HG02588 (cell line): ENCODE measurements at regions not wholly inside any gene's neighbourhood (a gene's known extent, or its start where the extent isn't known, plus 50 kb on each side); places are given as distances from the start of the nearest gene placed in this dataset.

Experiments
- ATAC-seq: cut with Tn5 transposase; IDR thresholded peaks from one replicate; pipeline ENCODE4 v1.9.1; 2021; ENCODE audit warnings: mild to moderate bottlenecking, moderate library complexity; ENCODE audit not compliant: unreplicated experiment

DNA sequence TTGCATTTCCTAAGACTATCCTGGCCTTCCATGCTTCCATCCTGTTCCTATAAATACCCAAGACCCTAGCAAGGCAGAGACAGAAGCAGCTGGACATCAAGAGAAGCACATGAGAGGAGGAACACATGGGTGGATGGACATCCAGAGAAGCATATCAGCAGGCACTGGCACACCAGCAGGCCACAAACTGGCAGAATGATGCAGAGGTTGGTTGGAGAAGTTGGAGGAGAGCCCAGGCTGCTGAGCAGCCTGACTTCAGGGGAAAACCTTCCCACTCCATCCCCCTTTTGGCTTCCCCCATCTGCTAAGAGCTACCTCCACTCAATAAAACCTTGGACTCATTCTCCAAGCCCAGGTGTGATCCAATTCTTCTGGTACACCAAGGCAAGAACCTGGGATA is 332.5 kb downstream of the FRK start:
- no peak for ATAC-seq

DNA sequence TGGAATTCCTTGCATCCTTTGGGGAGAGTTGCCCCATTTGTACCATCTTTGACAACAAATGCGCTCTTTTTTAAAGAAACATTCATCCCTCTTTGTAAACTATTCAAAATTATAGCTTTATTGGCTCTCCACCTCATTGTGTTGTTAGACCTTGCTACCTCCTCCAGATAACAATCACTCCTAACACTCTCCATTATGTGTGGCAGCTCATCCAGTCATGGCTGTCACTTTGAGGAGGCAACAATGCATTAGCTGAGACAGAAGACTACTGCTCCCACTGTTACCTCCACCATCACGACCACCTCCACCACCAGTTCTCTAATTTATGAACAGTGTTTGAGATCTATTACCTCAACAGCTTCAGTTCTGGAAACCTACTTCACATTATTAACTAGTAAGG is 339.1 kb downstream of the FRK start:
- no peak for ATAC-seq

DNA sequence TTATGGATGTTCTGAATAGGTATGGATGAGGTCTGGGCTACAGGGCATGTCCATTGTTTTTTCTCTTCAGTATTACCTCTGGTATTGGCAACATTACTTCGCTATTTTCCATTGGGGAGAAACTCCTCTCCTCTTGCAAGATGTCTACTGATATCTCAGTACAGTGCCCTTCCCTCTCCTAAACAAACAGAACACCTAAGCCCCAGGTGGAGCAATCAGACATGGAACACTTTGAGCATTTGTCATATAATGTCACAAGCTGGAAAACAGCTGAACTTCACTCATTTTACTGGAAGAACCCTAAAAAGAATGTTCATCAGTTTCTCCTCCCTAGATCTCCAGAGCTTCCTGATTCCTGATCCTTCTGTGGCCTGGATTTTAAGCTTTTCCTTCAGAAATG is 339.8 kb downstream of the FRK start:
- ATAC-seq, result no peak

DNA sequence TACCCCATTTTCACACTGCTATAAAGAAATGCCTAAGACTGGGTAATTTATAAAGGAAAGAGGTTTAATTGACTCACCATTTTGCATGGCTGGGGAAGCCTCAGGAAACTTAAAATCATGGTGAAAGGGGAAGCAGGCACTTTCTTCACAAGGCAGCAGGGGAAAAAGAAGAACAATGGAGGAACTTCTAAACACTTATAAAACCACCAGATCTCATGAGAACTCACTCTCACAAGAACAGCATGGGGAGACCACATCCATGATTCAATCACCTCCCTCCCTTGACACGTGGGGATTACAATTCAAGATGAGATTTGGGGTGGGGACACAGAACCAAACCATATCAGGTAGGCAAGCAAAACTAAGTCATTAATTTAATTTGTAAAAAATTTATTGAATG is 343.2 kb downstream of the FRK start:
- ATAC-seq, result peak; percentile 32

DNA sequence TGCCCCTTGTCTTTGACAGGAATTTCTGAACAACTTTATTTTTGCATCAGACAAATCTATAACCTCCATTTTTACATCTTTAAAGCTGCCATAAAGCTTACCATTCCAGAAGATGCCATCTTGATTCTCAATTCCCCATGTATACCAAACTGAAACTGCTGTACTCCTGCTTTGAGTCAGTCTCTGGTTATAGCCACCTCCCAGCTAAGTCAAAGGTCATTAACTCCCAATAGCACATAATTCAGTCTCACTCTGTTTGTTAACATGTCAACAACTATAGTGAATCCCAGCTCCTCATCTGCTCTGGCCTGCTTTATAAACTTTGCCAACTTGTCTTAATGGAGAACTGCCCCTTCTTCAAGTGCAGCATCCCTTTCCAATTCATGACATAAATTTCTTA is 343.6 kb downstream of the FRK start:
- ATAC-seq, result peak; percentile 96

DNA sequence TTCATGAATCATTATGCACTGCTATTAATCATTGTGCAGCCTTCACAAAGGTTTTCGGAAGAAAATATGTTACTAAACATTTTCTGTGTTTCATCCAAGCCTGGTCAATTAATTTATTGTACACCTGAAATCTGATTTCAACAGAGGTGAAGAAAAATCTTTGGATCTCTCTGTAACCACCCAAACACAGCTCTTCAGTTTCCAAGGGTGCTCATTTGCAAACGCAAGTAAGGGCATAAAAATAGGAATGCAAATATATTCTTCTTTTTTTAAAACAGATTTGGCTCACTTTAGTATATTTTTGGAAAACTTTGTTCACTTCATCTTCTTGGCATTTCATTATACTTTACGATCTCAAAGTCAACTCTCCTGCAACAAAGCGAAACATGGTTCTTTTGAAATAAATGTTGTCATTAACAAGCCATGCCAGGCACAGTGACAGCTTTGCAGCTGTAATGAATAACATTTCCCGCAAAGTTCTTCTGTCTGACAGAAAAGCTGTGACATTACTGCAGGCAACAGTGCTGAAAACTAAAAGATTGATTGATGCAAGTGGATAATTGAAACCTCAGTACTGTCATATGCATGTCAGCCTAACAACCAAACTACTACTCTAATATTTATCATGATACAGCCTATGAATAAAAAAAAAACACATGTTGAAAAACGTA is 348.3 kb downstream of the FRK start:
- ATAC-seq, result no peak

DNA sequence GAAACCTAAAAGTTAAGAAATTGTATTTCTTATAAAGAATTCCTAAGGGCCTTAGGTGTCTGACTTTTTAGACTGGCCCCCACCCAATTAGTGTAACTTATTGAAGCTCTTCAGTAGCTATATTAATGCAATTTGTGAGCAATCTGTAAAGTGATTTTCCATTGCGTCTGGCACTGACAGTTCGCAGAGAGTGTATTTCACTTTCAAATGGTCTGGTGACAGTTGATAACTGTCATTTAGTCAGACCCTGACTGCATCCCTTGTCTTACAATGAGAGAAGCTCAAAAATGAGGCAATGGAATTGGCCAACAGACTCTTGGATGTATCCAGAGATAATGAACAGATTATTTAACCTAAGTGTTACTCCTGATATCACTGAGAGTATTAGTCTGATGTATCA is 351.8 kb downstream of the FRK start:
- ATAC-seq, result no peak

DNA sequence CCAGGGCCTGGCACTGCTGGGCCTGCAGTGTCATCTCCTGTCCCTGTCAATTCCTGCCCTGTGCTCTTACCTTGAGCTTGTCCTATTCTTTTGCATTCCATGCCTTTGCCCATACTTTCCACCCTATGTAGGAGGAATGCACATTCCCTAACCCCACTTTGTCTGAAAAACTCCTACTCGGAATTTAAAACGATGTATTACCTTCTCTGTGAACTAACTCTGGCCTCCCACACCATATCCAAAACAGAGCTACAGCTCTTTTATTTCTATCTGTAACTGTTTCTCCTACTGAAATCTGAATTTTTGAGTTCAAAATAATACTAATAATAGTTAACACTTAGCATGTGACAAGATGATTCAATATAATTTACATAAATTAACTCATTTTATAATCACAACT is 353.7 kb downstream of the FRK start:
- no peak for ATAC-seq

DNA sequence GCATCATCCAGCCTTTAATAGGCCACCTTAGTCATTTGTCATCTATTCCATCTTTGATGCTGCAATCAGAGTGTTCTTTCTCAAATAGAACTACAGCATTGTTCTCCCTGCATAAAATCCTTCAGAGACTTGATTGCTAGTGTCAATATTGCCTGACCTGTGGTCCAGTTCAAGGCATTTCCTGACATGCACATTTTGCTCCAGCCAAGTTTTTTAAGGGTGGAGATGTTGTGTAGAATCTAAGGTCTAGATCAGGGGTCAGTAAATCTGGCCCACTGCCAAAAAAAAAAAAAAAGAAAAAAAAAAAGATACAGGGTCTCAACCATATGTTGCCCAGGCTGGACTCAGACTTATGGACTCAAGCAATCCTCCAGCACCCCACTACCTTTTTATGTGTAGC is 354.4 kb downstream of the FRK start:
- ATAC-seq, result no peak

DNA sequence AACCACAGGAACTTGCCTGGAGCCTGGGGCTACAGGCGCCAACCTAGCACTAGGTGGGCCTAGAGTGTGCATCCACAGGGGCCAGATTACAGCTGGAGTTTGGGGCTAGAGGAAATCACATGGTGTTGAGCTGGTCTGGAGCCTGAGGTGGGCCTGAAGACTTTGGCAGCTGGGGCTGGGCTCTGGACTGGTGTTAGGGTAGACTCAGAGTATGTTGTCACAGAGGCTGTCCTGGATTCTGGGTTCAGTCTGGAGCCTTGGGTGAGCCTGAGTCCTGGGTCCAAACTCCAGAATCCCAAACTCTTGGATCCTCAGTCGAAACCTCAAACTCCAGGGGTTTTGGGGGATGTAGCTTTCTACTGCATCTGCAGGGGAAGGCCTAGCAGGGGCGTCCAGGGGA is 356.7 kb downstream of the FRK start:
- no peak for ATAC-seq

DNA sequence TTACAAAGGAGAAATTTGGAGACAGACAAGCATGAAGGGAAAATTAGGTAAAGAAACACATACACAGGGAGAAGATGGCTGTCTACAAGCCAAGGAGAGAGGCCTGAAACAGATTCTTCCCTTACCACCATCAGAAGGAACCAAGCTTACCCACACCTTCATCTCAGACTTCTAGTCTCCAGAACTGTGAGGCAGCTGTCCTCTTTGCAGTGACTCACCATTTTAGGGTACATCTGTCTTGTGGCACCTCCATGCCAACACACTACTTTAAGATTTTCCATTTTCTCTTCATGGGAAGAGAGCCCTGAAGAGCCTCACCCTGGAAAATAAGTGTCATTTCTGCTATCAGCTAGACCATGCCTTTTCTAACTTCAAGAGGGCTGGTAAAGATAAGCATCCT is 369.3 kb downstream of the FRK start:
- ATAC-seq, result no peak

DNA sequence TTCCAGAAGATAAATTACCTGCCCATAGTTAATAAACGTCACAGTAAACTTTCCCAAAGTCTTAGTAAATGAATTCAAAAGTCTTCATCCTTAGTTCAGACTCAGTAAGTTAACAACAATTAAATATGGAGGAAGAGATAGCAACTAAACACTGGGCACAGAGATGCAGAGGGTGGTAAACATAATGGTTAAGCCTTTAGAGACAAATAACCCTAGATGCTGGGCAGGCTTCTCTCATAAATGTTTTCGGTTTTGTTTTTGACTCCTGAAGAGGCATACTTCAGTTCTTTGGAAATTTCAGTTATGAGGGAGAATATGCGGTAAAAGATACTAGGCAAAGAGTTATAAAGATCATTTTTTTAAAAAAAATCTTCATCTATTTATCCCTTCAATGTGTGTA is 369.8 kb downstream of the FRK start:
- no peak for ATAC-seq

DNA sequence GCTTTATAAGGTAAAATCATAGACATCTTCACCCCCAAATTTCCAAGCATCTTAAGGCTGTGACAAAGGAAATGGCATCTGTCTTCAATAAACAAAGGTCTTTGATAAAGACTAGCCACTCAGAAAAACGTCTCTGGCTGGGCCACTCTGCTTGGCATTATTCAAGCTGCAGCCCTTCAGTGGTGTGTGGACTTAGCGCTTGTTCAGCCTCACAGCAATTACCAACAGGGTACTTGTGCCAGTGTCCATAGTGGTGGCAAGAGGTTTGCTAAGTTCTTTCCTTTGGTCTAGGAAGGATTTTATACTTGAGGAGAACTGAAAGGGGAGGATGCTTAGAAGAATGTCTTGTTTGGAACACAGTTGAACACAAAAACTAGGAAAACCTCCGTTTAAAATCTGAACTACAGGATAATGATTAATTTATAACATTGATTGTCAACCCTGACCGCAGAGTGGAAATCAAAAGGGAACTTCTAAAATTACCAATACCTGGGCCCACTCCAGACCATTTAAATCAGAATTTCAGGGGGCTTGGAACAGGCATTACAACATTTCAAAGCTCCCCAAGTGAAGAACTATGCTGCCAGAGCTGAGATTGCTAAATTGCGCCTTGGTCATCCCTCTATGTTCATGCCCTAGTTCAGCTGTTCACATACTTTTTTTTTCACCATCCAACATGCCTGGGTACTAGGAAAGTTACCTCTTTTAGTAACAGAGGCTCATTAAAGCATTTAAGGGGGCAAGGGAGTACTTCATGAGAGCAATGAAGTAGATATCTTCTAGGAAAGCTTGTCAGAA is 378.5 kb downstream of the FRK start:
- no peak for ATAC-seq

DNA sequence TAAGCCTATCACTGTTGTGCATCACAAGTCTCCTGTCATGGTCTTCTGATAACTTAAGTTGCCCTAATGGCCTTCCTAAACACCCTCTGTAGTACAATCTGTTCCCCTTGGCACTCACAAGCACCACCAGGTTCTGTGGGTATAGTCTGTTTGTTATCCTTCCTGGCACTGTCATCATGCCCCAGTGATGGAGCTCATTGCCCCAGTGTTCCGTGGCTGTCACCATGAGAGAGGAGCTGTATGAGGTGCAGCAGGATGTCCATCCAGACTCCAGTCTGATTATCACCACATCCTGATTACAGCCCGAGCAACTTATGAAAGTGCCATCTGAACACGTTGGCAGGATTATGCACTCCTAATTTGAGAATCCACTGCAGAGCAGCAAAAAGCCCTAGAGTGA is 380.1 kb downstream of the FRK start:
- no peak for ATAC-seq

DNA sequence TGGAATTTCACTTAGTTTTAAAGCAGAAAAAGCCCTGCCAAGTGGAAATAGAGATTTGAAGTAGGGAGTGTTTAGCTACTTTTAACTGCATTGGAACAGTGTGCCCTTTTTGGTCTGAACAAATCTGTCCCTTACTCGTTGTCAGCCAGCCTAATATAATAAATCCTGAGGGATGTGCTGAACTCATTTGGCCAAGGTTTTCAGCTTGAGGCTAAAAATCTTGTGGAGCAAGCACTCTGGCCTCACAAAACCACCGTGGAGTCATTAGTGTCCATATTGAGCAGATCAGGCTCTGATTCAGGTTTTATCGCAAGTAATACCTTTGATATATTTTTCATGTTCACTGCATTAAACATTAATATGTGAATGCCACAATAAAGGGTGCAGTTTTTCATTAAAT is 383.5 kb downstream of the FRK start:
- no peak for ATAC-seq

DNA sequence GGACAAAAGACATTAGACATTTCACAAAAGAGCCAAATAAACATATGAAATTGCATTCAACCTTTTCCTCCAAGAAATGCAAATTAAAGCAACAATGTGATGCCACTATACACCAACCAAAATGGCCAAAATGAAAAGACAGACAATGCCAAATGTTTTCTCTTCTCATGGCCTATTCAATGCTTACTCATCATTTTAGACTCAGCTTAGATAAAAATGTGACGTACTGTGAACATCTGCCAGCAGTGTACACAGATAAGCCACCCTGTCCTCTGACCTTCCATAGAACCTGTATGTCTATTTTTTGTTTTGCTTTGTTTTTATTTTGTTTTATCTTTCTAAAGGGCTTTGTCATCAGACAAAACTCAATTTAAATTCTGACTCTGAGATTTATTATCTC is 385.2 kb downstream of the FRK start:
- ATAC-seq, result no peak

DNA sequence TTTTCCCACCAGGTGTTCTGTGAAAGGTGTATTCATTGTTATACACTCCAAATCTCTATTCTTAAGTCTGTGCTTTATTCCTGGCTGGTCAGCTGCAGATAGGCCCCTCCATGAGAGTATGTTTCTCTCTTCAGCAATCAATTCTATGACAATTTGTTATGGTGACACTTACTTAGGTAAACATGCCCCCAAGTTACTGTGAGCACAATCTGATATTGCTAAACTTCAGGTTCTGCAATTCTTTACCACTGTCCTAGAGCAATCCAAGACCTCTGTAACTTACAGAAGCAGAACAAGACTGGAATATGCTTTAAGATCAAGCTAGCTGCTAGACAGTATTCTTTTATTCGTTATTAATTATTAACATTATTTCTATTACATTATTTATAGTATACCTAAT is 391.9 kb downstream of the FRK start:
- no peak for ATAC-seq

DNA sequence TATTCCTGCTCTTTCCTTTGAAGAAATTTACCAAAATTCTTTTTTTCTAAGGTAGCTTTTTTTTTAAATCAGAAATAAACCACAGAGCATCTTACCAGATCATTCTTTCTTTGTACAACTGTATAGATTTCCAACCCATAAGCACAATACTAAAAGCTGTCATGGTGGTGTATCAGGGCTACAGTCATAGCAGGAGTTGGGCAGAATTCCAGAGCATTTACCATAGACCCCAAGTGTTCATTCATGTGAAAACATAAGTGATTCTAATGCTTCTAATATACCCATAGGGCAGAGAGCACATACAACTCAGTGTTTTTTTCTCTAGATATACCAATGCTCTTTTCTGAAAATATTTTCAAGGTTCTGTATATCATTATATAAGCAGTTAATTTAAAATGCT is 392.5 kb downstream of the FRK start:
- ATAC-seq, result no peak

DNA sequence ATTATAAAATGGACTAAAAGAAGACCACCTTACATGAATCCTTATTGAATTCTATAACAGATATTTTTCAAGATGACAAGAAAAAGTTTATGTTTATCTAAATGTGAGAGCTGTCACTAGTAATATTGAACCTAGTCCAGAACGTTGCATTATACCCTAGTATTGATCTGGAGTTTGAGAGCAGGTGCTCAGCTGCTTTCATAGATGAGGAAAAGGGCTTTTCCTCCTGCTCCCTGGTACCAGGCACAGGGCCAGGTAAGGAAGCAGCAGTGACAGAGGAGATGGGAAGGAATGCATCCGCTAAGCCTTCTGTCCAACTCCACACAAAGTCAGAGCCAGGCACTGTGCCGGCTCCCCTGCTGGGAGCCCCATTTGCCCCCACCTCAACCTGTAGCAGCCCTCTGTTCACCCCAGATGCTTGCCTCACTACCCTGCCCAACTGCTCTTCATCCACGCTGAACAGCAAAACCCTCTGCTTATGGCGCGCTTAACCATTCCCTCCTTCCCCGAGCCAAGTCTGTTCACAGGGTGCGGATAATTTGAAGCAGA is 393.1 kb downstream of the FRK start:
- ATAC-seq, result no peak

DNA sequence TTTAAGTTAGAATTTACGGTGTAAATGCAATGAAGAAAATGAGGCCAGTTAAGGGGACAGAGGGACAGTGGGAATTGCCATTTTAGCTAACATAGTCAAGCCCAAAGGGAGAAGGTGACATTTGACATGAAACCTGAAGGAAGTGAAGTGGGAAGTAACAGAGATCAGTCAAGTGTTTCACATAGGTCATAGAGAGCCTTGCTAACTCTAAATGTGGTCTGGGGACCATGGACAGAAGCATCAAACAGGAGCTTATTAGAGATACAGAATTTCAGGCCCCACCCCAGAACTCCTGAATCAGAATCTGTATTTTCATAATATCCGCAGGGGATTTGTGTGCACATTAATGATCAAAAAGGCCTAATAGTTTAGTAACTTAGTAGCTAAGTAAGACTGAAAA is 393.7 kb downstream of the FRK start:
- no peak for ATAC-seq

DNA sequence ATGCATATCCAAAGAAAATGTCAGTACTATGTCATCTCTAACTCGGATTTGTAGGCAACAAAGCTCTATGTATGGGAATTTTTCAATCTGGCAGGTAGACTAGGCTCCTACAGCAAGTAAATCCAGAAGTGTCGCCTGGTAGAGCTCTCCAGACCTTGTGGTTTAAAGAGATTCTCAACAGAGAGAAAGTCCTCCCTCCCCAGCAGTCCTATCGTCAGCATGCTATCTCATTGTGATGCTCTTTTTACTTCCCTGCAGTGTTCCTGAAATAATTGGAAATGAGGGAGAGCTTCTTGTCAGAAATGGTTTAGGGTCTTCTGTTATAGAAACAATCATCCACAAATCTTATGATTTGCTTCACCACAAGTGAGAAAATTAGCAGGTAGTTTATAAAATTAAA is 395.4 kb downstream of the FRK start:
- ATAC-seq, result no peak

DNA sequence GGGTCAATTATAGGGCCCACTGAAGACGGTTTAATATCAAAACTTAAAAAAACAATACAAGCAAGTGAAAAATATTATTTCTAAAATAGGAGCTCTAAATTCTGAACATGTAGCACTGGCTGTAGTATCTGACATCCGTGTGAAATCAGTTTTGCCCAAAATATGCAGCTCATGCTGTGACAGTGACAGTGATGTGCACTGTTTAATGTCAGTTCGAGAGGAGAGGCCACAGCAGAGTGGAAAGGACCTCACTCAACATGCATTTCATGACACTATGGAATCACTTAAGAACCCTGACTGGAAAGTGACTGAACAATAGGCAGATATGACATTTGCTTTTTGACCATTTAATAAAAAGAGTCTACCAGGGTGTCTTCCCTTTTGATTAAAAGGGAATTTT is 397.0 kb downstream of the FRK start:
- no peak for ATAC-seq

DNA sequence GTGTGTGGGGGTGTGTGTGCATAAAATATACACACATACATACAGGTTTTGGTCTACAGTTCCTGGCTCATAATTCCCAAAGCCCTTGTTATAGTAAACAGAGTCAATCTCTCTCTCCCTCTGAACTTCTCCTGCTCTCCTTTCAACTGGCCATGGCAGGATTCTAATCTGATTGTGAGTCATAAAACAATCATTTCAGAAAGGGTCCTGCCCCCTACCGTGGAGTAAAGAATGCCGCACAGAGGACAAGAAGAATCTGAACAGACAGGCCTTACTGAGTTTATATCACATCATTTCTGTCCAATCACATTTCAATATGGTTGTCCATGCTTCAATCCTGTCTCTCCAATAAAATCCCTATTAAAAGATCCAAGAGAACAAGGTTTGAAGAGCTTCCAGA is 416.9 kb downstream of the FRK start:
- ATAC-seq, result no peak
